GM23338 (cell line): ENCODE measurements at regions not wholly inside any gene's neighbourhood (a gene's known extent, or its start where the extent isn't known, plus 50 kb on each side); places are given as distances from the start of the nearest gene placed in this dataset.

Experiments
- ATAC-seq: fragments of 200-7000 bp; cut with Tn5 transposase; 3 replicates; pipeline ENCODE4 v1.9.1; 2020
- DNase-seq: peaks from one replicate; pipeline ENCODE4 v3.0.0-alpha.2; 2015; ENCODE audit warnings: low spot score
- H2AFZ ChIP-seq: fragments of 200-600 bp; sonication (generic); 2 replicates; pipeline ENCODE4 v1.8.0; 2016; ENCODE audit warnings: antibody characterized with exemption, mild to moderate bottlenecking, moderate library complexity
- H3F3A ChIP-seq: fragments of 200-600 bp; sonication (generic); replicated peaks from 2 replicates; pipeline ENCODE4 v1.8.0; 2017; ENCODE audit warnings: antibody characterized with exemption, mixed run types, low read depth
- H3K27ac ChIP-seq: fragments of 200-600 bp; sonication (generic); 2 replicates; pipeline ENCODE4 v1.6.1; 2016; ENCODE audit warnings: low read depth
- H3K27me3 ChIP-seq: fragments of 200-600 bp; sonication (generic); 2 replicates; pipeline ENCODE4 v1.8.0; 2016; ENCODE audit warnings: mild to moderate bottlenecking, mixed run types, moderate library complexity; ENCODE audit not compliant: insufficient read depth
- H3K36me3 ChIP-seq: fragments of 200-600 bp; sonication (generic); 2 replicates; pipeline ENCODE4 v1.8.0; 2016; ENCODE audit warnings: mild to moderate bottlenecking; ENCODE audit not compliant: insufficient read depth
- H3K4me1 ChIP-seq: fragments of 200-600 bp; sonication (generic); 2 replicates; pipeline ENCODE4 v1.8.0; 2016; ENCODE audit warnings: mild to moderate bottlenecking, moderate library complexity; ENCODE audit not compliant: insufficient read depth
- H3K4me2 ChIP-seq: fragments of 200-600 bp; sonication (generic); 2 replicates; pipeline ENCODE4 v1.7.1; 2017; ENCODE audit warnings: mixed run types
- H3K4me3 ChIP-seq: fragments of 200-600 bp; sonication (generic); 2 replicates; pipeline ENCODE4 v1.6.1; 2016; ENCODE audit warnings: mixed run types
- H3K79me2 ChIP-seq: fragments of 200-600 bp; sonication (generic); replicated peaks from 2 replicates; pipeline ENCODE4 v1.8.0; 2017; ENCODE audit warnings: mild to moderate bottlenecking; ENCODE audit not compliant: insufficient read depth
- H3K9me2 ChIP-seq: fragments of 200-600 bp; sonication (generic); 2 replicates; pipeline ENCODE4 v1.8.0; 2017; ENCODE audit not compliant: insufficient read depth
- H4K20me1 ChIP-seq: fragments of 200-600 bp; sonication (generic); replicated peaks from 2 replicates; pipeline ENCODE4 v1.8.0; 2017; ENCODE audit warnings: mild to moderate bottlenecking; ENCODE audit not compliant: insufficient read depth
- H3K27ac Mint-ChIP-seq: 2 replicates; pipeline ENCODE4 v1.8.0; 2020; ENCODE audit warnings: inconsistent platforms, mild to moderate bottlenecking, moderate library complexity, mixed read lengths
- H3K27me3 Mint-ChIP-seq: 3 replicates; pipeline ENCODE4 v1.8.0; 2022; ENCODE audit warnings: low read depth, mild to moderate bottlenecking, moderate library complexity, mixed read lengths, inconsistent platforms; ENCODE audit not compliant: insufficient read depth, poor library complexity
- H3K36me3 Mint-ChIP-seq: 3 replicates; pipeline ENCODE4 v1.8.0; 2021; ENCODE audit warnings: low read depth, mild to moderate bottlenecking, inconsistent platforms, moderate library complexity, mixed read lengths
- H3K4me1 Mint-ChIP-seq: 3 replicates; pipeline ENCODE4 v1.8.0; 2020; ENCODE audit warnings: mild to moderate bottlenecking, inconsistent platforms, mixed read lengths
- H3K4me3 Mint-ChIP-seq: 3 replicates; pipeline ENCODE4 v1.8.0; 2021; ENCODE audit warnings: moderate library complexity, mild to moderate bottlenecking, inconsistent platforms, mixed read lengths
- H3K9me3 Mint-ChIP-seq: 3 replicates; pipeline ENCODE4 v1.8.0; 2020; ENCODE audit warnings: moderate library complexity, mild to moderate bottlenecking, inconsistent platforms, mixed read lengths
- CREB1 ChIP-seq: fragments of 250-450 bp; sonication (Bioruptor Pico); IDR thresholded peaks from 2 replicates; pipeline ENCODE4 v1.5.0; 2020; ENCODE audit warnings: low read depth, mild to moderate bottlenecking, moderate library complexity
- CTCF ChIP-seq, 2 experiments: fragments of 200-600 bp in 1 of 2; sonication (generic) in 1 of 2; conservative IDR thresholded peaks; 2 replicates each; pipeline versions ENCODE4 v1.5.1 to v1.6.1; 2016 to 2017; ENCODE audit warnings: antibody characterized with exemption in 2 of 2, low read depth in 2 of 2, mild to moderate bottlenecking in 2 of 2, moderate library complexity in 1 of 2
- ETS1 ChIP-seq: IDR thresholded peaks from 2 replicates; pipeline ENCODE4 v1.6.1; 2016; ENCODE audit warnings: antibody characterized with exemption
- EZH2 ChIP-seq: fragments of 200-600 bp; sonication (generic); IDR thresholded peaks from one replicate; pipeline ENCODE4 v1.8.0; 2017; ENCODE audit warnings: antibody characterized with exemption, mild to moderate bottlenecking, low read depth; ENCODE audit not compliant: unreplicated experiment
- EZH2phosphoT487 ChIP-seq: fragments of 200-600 bp; sonication (generic); IDR thresholded peaks from one replicate; pipeline ENCODE4 v1.8.1; 2018; ENCODE audit warnings: antibody characterized with exemption; ENCODE audit not compliant: unreplicated experiment
- JUNB ChIP-seq: IDR thresholded peaks from one replicate; pipeline ENCODE4 v1.6.1; 2016; ENCODE audit warnings: antibody characterized with exemption; ENCODE audit not compliant: unreplicated experiment
- NANOG ChIP-seq: IDR thresholded peaks from 2 replicates; pipeline ENCODE4 v1.6.1; 2016; ENCODE audit warnings: antibody characterized with exemption, borderline replicate concordance
- POLR2AphosphoS5 ChIP-seq: IDR thresholded peaks from 2 replicates; pipeline ENCODE4 v1.6.1; 2016; ENCODE audit warnings: antibody characterized with exemption, low read depth
- REST ChIP-seq: IDR thresholded peaks from one replicate; pipeline ENCODE4 v1.6.1; 2018; ENCODE audit warnings: antibody characterized with exemption; ENCODE audit not compliant: unreplicated experiment
- STAT1 ChIP-seq: IDR thresholded peaks from one replicate; pipeline ENCODE4 v1.6.1; 2016; ENCODE audit warnings: antibody characterized with exemption; ENCODE audit not compliant: unreplicated experiment
- ZNF114 ChIP-seq: fragments of 250-450 bp; sonication (Bioruptor Pico); IDR thresholded peaks from 2 replicates; pipeline ENCODE4 v1.5.0; 2020; ENCODE audit warnings: mild to moderate bottlenecking, moderate library complexity
- ZNF331 ChIP-seq: fragments of 250-450 bp; sonication (Bioruptor Pico); IDR thresholded peaks from 2 replicates; pipeline ENCODE4 v1.5.0; 2020; ENCODE audit warnings: low read depth, mild to moderate bottlenecking, moderate library complexity
- ZNF462 ChIP-seq: fragments of 250-450 bp; sonication (Bioruptor Pico); IDR thresholded peaks from 2 replicates; pipeline ENCODE4 v1.5.0; 2020; ENCODE audit warnings: mild to moderate bottlenecking, moderate library complexity

GRCh38 chr11:95373241-95373640 is 142.2 kb upstream of the SESN3 start:
- TF ChIP-seq CTCF (conservative IDR thresholded peaks at IDR 0.05; ENCODE audit: low read depth in 2 of 2) (no peak), ZNF331 (CRISPR knock-in tag) (no peak), EZH2phosphoT487 (no peak), ZNF114 (CRISPR knock-in tag) (no peak), POLR2AphosphoS5 (no peak), STAT1 (no peak), NANOG (no peak), EZH2 (no peak), CREB1 (CRISPR knock-in tag) (no peak), REST (no peak), ZNF462 (CRISPR knock-in tag) (no peak), JUNB (no peak), ETS1 (no peak)
- DNase-seq = no peak
- Mint-ChIP-seq H3K4me3 (no peak overlapping the region), H3K36me3 (no peaks in the 10 kb centered on the region), H3K9me3 (no peaks in the 10 kb centered on the region), H3K4me1 (peaks cover 29% of the 10 kb centered on the region), H3K27me3 (no peaks in the 10 kb centered on the region), H3K27ac (no peak overlapping the region)
- Histone ChIP-seq H2AFZ (no peak overlapping the region), H3K36me3 (no peaks in the 10 kb centered on the region), H3F3A (no peaks in the 10 kb centered on the region), H3K4me2 (no peak overlapping the region), H3K27me3 (no peaks in the 10 kb centered on the region), H3K4me1 (peaks cover 15% of the 10 kb centered on the region), H4K20me1 (no peaks in the 10 kb centered on the region), H3K9me2 (0 out of 2 replicates have a peak, but pooled peaks cover 4% of the 10 kb centered on the region), H3K79me2 (no peaks in the 10 kb centered on the region), H3K4me3 (no peak overlapping the region), H3K27ac (no peak overlapping the region)
- ATAC-seq = no peak
